OCI-LY1 (cell line): ENCODE measurements at regions not wholly inside any gene's neighbourhood (a gene's known extent, or its start where the extent isn't known, plus 50 kb on each side); places are given as distances from the start of the nearest gene placed in this dataset.

Experiments
- H2AFZ ChIP-seq: fragments of 200-600 bp; sonication (generic), shearing (Covaris generic); 2 replicates; pipeline ENCODE4 v1.6.0; 2014; ENCODE audit warnings: antibody characterized with exemption, mild to moderate bottlenecking, low read length
- H3F3A ChIP-seq: fragments of 200-600 bp; sonication (generic), shearing (Covaris generic); 2 replicates; pipeline ENCODE4 v1.6.0; 2014; ENCODE audit warnings: mild to moderate bottlenecking, antibody characterized with exemption, low read length, moderate library complexity; ENCODE audit not compliant: insufficient read depth
- H3K27ac ChIP-seq: fragments of 200-600 bp; sonication (generic); 2 replicates; pipeline ENCODE4 v1.5.1; 2014; ENCODE audit warnings: low read length, mixed run types, mild to moderate bottlenecking, low read depth; ENCODE audit not compliant: poor library complexity, severe bottlenecking
- H3K27me3 ChIP-seq: fragments of 200-600 bp; sonication (generic); 2 replicates; pipeline ENCODE4 v1.6.0; 2014; ENCODE audit warnings: antibody characterized with exemption, mild to moderate bottlenecking, low read length, moderate library complexity; ENCODE audit not compliant: insufficient read depth
- H3K36me3 ChIP-seq: fragments of 200-600 bp; sonication (generic); 2 replicates; pipeline ENCODE4 v1.6.1; 2014; ENCODE audit warnings: mild to moderate bottlenecking, antibody characterized with exemption, low read length, moderate library complexity, mixed read lengths; ENCODE audit not compliant: insufficient read depth
- H3K4me1 ChIP-seq: fragments of 200-600 bp; sonication (generic); 2 replicates; pipeline ENCODE4 v1.5.1; 2014; ENCODE audit warnings: mild to moderate bottlenecking, low read length, moderate library complexity; ENCODE audit not compliant: insufficient read depth, severe bottlenecking
- H3K4me2 ChIP-seq: fragments of 200-600 bp; sonication (generic), shearing (Covaris generic); 2 replicates; pipeline ENCODE4 v1.6.1; 2014; ENCODE audit warnings: low read length
- H3K4me3 ChIP-seq: fragments of 200-600 bp; sonication (generic); 2 replicates; pipeline ENCODE4 v1.5.1; 2014; ENCODE audit warnings: low read length, low read depth, mild to moderate bottlenecking, mixed read lengths; ENCODE audit not compliant: poor library complexity, severe bottlenecking
- H3K79me2 ChIP-seq: fragments of 200-600 bp; shearing (Covaris generic); 2 replicates; pipeline ENCODE4 v1.6.1; 2016; ENCODE audit warnings: mixed run types, low read length, mixed read lengths; ENCODE audit not compliant: insufficient read depth
- H3K9ac ChIP-seq: fragments of 200-600 bp; sonication (generic), shearing (Covaris generic); 2 replicates; pipeline ENCODE4 v1.6.1; 2014; ENCODE audit warnings: mild to moderate bottlenecking, low read length, mixed read lengths
- H3K9me2 ChIP-seq: fragments of 200-600 bp; sonication (generic), shearing (Covaris generic); 2 replicates; pipeline ENCODE4 v1.6.1; 2014; ENCODE audit warnings: low read depth, mild to moderate bottlenecking, low read length, mixed read lengths
- H3K9me3 ChIP-seq: fragments of 200-600 bp; shearing (Covaris generic); 2 replicates; pipeline ENCODE4 v1.6.1; 2014; ENCODE audit warnings: low read length, mixed read lengths
- H4K20me1 ChIP-seq: fragments of 200-600 bp; sonication (generic), shearing (Covaris generic); 2 replicates; pipeline ENCODE4 v1.6.0; 2016; ENCODE audit warnings: mild to moderate bottlenecking, low read length; ENCODE audit not compliant: insufficient read depth
- EZH2 ChIP-seq: fragments of 200-600 bp; sonication (generic), shearing (Covaris generic); IDR thresholded peaks from 2 replicates; pipeline ENCODE4 v1.8.0; 2017; ENCODE audit warnings: borderline replicate concordance, mixed run types, mild to moderate bottlenecking, antibody characterized with exemption, low read length, moderate library complexity, mixed read lengths
- TF ChIP-seq, protein P1 (sequence below): fragments of 200-600 bp; sonication (generic), shearing (Covaris generic); IDR thresholded peaks from 2 replicates; pipeline ENCODE4 v1.5.1; 2017; ENCODE audit warnings: mild to moderate bottlenecking, antibody characterized with exemption, low read length, moderate library complexity, mixed read lengths

DNA sequence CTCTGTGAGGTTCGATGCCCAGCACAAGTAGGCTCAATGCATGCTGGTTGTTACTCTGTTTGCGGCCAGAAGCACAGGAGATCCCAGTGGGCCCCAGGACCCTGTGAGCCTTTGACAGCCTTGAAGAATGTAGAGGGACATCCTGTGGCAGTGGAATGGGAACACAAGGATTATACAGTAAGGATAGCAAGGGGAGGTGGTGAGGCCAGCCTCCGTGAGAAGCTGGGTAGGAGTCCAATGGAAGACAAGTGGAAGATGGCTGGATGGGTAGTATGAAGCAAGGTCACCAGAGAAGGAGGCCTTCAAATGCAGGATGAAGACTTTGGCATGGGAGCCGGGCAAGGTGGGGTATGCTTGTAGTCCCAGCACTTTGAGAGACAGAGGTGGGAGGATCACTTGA is 622.9 kb upstream of the CDH4 start:
- Histone ChIP-seq H3K9me3 (no peaks in the 10 kb centered on the region), H3K4me1 (no peaks in the 10 kb centered on the region), H4K20me1 (no peaks in the 10 kb centered on the region), H3F3A (no peaks in the 10 kb centered on the region), H3K4me3 (no peak overlapping the region), H3K9ac (no peak overlapping the region), H3K36me3 (no peaks in the 10 kb centered on the region), H3K27ac (no peak overlapping the region), H2AFZ (no peak overlapping the region), H3K79me2 (no peaks in the 10 kb centered on the region), H3K4me2 (no peak overlapping the region), H3K27me3 (no peaks in the 10 kb centered on the region), H3K9me2 (no peaks in the 10 kb centered on the region)
- no peak for TF ChIP-seq EZH2
- TF ChIP-seq, protein P1, sequence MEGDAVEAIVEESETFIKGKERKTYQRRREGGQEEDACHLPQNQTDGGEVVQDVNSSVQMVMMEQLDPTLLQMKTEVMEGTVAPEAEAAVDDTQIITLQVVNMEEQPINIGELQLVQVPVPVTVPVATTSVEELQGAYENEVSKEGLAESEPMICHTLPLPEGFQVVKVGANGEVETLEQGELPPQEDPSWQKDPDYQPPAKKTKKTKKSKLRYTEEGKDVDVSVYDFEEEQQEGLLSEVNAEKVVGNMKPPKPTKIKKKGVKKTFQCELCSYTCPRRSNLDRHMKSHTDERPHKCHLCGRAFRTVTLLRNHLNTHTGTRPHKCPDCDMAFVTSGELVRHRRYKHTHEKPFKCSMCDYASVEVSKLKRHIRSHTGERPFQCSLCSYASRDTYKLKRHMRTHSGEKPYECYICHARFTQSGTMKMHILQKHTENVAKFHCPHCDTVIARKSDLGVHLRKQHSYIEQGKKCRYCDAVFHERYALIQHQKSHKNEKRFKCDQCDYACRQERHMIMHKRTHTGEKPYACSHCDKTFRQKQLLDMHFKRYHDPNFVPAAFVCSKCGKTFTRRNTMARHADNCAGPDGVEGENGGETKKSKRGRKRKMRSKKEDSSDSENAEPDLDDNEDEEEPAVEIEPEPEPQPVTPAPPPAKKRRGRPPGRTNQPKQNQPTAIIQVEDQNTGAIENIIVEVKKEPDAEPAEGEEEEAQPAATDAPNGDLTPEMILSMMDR: no peak

DNA sequence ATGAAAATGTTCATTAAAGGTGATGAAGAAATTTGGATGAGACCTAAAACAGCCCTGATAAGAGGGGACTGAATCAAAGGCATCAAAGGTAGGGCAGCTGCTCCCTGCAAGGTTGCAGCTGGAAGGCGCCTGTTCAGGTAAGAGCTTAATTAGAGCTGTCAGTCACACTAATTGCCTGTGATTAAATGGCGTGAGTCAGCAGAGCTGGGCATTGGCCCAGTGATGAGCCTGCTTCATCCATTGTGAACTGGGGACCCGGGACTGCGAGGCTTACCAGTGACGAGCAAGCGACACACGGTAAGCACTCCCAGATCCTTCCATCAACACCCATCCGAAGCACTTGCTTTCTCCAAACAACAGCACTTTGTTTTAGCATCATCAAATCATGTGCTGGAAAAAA is 621.5 kb upstream of the CDH4 start:
- no peaks in the 10 kb centered on the region for H3F3A ChIP-seq
- H3K4me2 ChIP-seq: no peak overlapping the region
- H3K9me2 ChIP-seq: no peaks in the 10 kb centered on the region
- no peak overlapping the region for H3K27ac ChIP-seq
- H3K4me1 ChIP-seq: no peaks in the 10 kb centered on the region
- no peak overlapping the region for H2AFZ ChIP-seq
- no peaks in the 10 kb centered on the region for H3K9me3 ChIP-seq
- TF ChIP-seq EZH2: no peak
- TF ChIP-seq, protein P1: no peak
- H3K27me3 ChIP-seq: no peaks in the 10 kb centered on the region
- H3K79me2 ChIP-seq: no peaks in the 10 kb centered on the region
- H4K20me1 ChIP-seq: no peaks in the 10 kb centered on the region
- H3K4me3 ChIP-seq: no peak overlapping the region
- no peaks in the 10 kb centered on the region for H3K36me3 ChIP-seq
- no peak overlapping the region for H3K9ac ChIP-seq

DNA sequence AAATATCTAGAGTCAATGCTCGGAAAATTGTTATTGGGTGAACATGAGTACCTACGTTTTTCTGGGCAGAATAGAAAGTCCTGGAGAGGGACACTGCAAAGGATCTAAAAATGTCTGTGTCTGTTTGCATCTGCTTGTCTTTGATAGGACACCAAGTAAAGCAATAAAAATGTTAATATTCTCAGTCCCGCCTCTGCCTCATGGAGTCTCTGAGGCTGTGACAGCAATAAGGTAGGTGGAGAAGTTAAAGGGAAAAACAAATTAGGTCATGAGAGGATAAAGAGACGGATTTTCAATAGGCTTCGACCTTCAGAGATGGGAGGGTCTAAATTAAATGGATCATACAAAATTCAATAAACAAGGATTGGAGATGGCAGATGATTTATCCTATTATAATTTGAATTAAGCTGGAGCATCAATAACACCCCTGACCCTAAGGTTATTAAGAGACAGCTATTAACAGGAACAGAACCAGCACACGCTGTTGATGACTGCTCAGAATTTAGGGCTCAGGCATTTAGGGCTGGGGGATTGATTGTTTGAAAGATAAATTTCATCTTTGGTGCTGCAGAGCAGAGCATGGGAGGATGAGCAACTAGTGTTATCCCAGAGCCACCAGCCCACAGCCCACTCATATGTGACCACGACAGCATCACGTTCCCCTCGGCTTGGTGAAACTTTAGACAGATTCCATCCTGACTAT is 620.3 kb upstream of the CDH4 start:
- Histone ChIP-seq H2AFZ (no peak overlapping the region), H3K27ac (no peak overlapping the region), H3K79me2 (no peaks in the 10 kb centered on the region), H3F3A (no peaks in the 10 kb centered on the region), H3K9me2 (no peaks in the 10 kb centered on the region), H3K4me1 (no peaks in the 10 kb centered on the region), H3K4me3 (no peak overlapping the region), H3K9me3 (no peaks in the 10 kb centered on the region), H3K27me3 (0 out of 2 replicates have a peak, but pooled peaks cover 5% of the 10 kb centered on the region), H4K20me1 (no peaks in the 10 kb centered on the region), H3K9ac (no peak overlapping the region), H3K36me3 (no peaks in the 10 kb centered on the region), H3K4me2 (no peak overlapping the region)
- TF ChIP-seq, protein P1: no peak
- no peak for TF ChIP-seq EZH2
